ENCODE measurements at regions not wholly inside any gene's neighbourhood (a gene's known extent, or its start where the extent isn't known, plus 50 kb on each side); places are given as distances from the start of the nearest gene placed in this dataset.

GRCh38 chr6:141133346-141133745 lies 999.4 kb upstream of the GJE1 start:
- H3K4me1 ChIP-seq (ENCODE audit: control insufficient read depth, insufficient read depth, low read length): no peaks in the 10 kb centered on the region
- no peak overlapping the region for H3K9ac ChIP-seq (ENCODE audit: extremely low read depth, low read length, poor library complexity, severe bottlenecking)
- H3K36me3 ChIP-seq (ENCODE audit: control insufficient read depth, insufficient read depth, low read length): no peaks in the 10 kb centered on the region
- no peak for DNase-seq
- Mint-ChIP-seq H3K4me1 (no peaks in the 10 kb centered on the region), H3K27me3 (ENCODE audit: insufficient read depth) (no peaks in the 10 kb centered on the region), H3K4me3 (no peak overlapping the region), H3K36me3 (ENCODE audit: low read depth) (no peaks in the 10 kb centered on the region), H3K27ac (no peak overlapping the region), H3K9me3 (no peaks in the 10 kb centered on the region)
- no peaks in the 10 kb centered on the region for H3K27me3 ChIP-seq (ENCODE audit: control insufficient read depth, insufficient read depth, low read length, poor library complexity, severe bottlenecking)
- H3K4me3 ChIP-seq (ENCODE audit: low read length): no peak overlapping the region
- 88 to 95% methylated on average over 1 of the region's 1 CpG for WGBS, 2 experiments (ENCODE audit: insufficient coverage in 1 of 2, insufficient read length in 1 of 2)
- no peak for TF ChIP-seq CTCF (conservative IDR thresholded peaks at IDR 0.05)
- no peak overlapping the region for H3K27ac ChIP-seq (ENCODE audit: low read depth, low read length)
- no peaks in the 10 kb centered on the region for H3K9me3 ChIP-seq (ENCODE audit: control insufficient read depth, low read length)

DNA sequence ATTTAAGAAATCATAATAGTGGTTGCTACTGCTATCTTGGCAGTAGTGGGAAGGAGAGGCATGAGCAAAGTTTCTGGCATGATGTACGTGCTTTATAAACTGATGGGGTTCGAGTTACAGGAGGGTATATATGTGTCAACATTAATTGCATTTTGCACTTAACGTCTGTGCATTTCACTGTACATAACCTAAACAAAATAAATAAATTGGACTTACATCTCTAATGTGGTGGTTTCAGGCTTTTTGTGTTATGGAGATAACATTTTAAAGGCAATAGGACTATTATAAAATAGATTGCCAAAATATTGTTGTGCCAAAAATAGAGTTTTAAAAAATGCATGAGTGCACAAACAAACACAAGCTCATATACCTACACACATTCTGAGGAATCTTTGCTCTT lies 1001.1 kb upstream of the GJE1 start:
- Histone ChIP-seq H3K9ac (ENCODE audit: extremely low read depth, low read length, poor library complexity, severe bottlenecking) (no peak overlapping the region), H3K4me1 (ENCODE audit: control insufficient read depth, insufficient read depth, low read length) (no peaks in the 10 kb centered on the region), H3K27me3 (ENCODE audit: control insufficient read depth, insufficient read depth, low read length, poor library complexity, severe bottlenecking) (no peaks in the 10 kb centered on the region), H3K4me3 (ENCODE audit: low read length) (no peak overlapping the region), H3K36me3 (ENCODE audit: control insufficient read depth, insufficient read depth, low read length) (no peaks in the 10 kb centered on the region), H3K27ac (ENCODE audit: low read depth, low read length) (no peak overlapping the region), H3K9me3 (ENCODE audit: control insufficient read depth, low read length) (no peaks in the 10 kb centered on the region)
- no peak for DNase-seq
- no peak overlapping the region for H3K4me3 Mint-ChIP-seq
- H3K9me3 Mint-ChIP-seq: no peaks in the 10 kb centered on the region
- TF ChIP-seq CTCF (conservative IDR thresholded peaks at IDR 0.05): no peak
- no peaks in the 10 kb centered on the region for H3K4me1 Mint-ChIP-seq
- WGBS, 2 experiments (ENCODE audit: insufficient coverage in 1 of 2, insufficient read length in 1 of 2): 85 to 100% methylated on average over 1 to 2 of the region's 3 CpGs
- no peaks in the 10 kb centered on the region for H3K36me3 Mint-ChIP-seq (ENCODE audit: low read depth)
- H3K27ac Mint-ChIP-seq: no peak overlapping the region
- no peaks in the 10 kb centered on the region for H3K27me3 Mint-ChIP-seq (ENCODE audit: insufficient read depth)

DNA sequence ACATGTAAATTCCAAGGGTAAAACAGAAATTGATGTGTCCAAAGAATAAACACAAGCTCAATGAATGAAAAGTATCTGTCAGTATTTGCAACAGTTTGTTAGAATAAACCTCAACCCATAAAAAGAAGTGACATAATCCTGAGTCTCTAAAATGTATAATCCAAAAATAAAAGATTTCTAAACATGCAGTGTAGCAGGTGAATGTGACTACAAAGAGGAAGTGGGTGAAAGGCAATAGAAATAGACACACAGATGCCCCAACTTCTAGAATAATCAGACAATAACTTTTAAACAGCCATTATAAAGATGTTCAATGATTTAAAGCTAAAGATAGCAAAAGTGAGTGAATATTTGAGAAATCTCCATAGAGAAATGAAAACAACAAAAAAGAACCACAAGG lies 1009.2 kb upstream of the GJE1 start:
- no peak overlapping the region for H3K27ac Mint-ChIP-seq
- no peaks in the 10 kb centered on the region for H3K4me1 Mint-ChIP-seq
- Histone ChIP-seq H3K9ac (ENCODE audit: extremely low read depth, low read length, poor library complexity, severe bottlenecking) (no peak overlapping the region), H3K27me3 (ENCODE audit: control insufficient read depth, insufficient read depth, low read length, poor library complexity, severe bottlenecking) (no peaks in the 10 kb centered on the region), H3K4me3 (ENCODE audit: low read length) (no peak overlapping the region), H3K36me3 (ENCODE audit: control insufficient read depth, insufficient read depth, low read length) (no peaks in the 10 kb centered on the region), H3K9me3 (ENCODE audit: control insufficient read depth, low read length) (no peaks in the 10 kb centered on the region), H3K27ac (ENCODE audit: low read depth, low read length) (no peak overlapping the region), H3K4me1 (ENCODE audit: control insufficient read depth, insufficient read depth, low read length) (no peaks in the 10 kb centered on the region)
- H3K27me3 Mint-ChIP-seq (ENCODE audit: insufficient read depth): no peaks in the 10 kb centered on the region
- H3K36me3 Mint-ChIP-seq (ENCODE audit: low read depth): no peaks in the 10 kb centered on the region
- TF ChIP-seq CTCF (conservative IDR thresholded peaks at IDR 0.05): no peak
- H3K4me3 Mint-ChIP-seq: no peak overlapping the region
- H3K9me3 Mint-ChIP-seq: peaks cover 2% of the 10 kb centered on the region
- DNase-seq: no peak

Measured in endodermal cell (in vitro differentiated cells).